Gastroesophageal sphincter (tissue), 3 donors: ENCODE measurements at regions not wholly inside any gene's neighbourhood (a gene's known extent, or its start where the extent isn't known, plus 50 kb on each side); places are given as distances from the start of the nearest gene placed in this dataset.

Experiments used
- CTCF ChIP-seq, 4 experiments: fragments of 200-600 bp in 2 of 4; fragments of 450-650 bp in 2 of 4; sonication (generic) in 1 of 4; IDR thresholded peaks; one replicate each; pipeline ENCODE4 v1.5.1; 2017 to 2019; ENCODE audit warnings: antibody characterized with exemption in 4 of 4, mild to moderate bottlenecking in 2 of 4, moderate library complexity in 2 of 4
- EP300 ChIP-seq: sonication (generic); formaldehyde crosslinking; IDR thresholded peaks from one replicate; pipeline ENCODE4 v1.6.1; 2017; ENCODE audit warnings: antibody characterized with exemption, mild to moderate bottlenecking
- POLR2A ChIP-seq, 2 donors: fragments of 450-650 bp; IDR thresholded peaks; one replicate each; pipeline ENCODE4 v1.6.1; 2017; ENCODE audit warnings: antibody characterized with exemption in 2 of 2, mild to moderate bottlenecking in 2 of 2, moderate library complexity in 1 of 2

DNA sequence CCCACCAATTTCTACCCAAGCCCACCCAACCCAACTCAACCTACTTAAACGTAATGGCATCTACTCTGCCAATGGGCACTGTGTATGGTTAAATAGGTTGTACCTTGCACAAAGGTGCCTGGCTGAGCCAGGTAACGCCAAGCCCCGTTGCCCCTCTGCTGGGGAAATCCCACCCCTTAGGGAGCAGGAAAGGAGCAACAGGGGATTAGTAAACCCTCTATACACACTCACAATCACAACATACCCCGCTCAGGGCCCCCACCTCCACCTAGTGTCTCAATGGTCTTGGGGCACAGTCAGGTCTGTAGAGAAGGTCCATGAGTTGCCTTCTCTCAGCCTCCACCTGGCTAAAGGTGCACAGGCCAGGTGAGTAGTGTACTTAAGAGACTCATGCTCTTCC is 74.3 kb upstream of the PCBD1 start:
- TF ChIP-seq POLR2A (IDR thresholded peaks at IDR 0.05), result no peak
- no peak for TF ChIP-seq CTCF (IDR thresholded peaks at IDR 0.05)
- no peak for TF ChIP-seq EP300
